ENCODE measurements at regions not wholly inside any gene's neighbourhood (a gene's known extent, or its start where the extent isn't known, plus 50 kb on each side); places are given as distances from the start of the nearest gene placed in this dataset.

DNA sequence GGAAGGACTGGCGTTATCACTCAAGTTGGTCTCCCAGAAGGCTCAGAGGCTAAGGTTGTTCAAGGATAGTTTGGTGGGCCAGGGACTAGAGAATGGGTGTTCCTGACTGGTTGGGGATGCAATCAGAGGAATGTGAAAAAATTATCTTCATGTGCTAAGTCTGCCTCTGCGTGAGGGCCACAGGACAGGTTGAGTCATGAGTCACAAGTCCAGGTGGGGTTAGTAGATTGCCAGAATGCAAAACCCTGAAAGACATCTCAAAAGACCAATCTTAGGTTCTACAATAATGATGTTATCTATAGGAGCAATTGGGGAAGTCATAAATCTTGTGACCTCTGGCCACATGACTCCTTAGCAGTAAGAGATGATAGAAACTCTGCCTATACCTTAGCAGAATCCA, 220.1 kb upstream of the EEA1 start:
- TF ChIP-seq, protein P1, sequence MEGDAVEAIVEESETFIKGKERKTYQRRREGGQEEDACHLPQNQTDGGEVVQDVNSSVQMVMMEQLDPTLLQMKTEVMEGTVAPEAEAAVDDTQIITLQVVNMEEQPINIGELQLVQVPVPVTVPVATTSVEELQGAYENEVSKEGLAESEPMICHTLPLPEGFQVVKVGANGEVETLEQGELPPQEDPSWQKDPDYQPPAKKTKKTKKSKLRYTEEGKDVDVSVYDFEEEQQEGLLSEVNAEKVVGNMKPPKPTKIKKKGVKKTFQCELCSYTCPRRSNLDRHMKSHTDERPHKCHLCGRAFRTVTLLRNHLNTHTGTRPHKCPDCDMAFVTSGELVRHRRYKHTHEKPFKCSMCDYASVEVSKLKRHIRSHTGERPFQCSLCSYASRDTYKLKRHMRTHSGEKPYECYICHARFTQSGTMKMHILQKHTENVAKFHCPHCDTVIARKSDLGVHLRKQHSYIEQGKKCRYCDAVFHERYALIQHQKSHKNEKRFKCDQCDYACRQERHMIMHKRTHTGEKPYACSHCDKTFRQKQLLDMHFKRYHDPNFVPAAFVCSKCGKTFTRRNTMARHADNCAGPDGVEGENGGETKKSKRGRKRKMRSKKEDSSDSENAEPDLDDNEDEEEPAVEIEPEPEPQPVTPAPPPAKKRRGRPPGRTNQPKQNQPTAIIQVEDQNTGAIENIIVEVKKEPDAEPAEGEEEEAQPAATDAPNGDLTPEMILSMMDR (IDR thresholded peaks at IDR 0.05; ENCODE audit: low read depth, low read length, missing control alignments) = no peak
- DNase-seq (ENCODE audit: extremely low read depth, low read depth) = no peak
- H3K4me3 ChIP-seq (replicated peaks; ENCODE audit: low read depth, low read length) = no peak overlapping the region

DNA sequence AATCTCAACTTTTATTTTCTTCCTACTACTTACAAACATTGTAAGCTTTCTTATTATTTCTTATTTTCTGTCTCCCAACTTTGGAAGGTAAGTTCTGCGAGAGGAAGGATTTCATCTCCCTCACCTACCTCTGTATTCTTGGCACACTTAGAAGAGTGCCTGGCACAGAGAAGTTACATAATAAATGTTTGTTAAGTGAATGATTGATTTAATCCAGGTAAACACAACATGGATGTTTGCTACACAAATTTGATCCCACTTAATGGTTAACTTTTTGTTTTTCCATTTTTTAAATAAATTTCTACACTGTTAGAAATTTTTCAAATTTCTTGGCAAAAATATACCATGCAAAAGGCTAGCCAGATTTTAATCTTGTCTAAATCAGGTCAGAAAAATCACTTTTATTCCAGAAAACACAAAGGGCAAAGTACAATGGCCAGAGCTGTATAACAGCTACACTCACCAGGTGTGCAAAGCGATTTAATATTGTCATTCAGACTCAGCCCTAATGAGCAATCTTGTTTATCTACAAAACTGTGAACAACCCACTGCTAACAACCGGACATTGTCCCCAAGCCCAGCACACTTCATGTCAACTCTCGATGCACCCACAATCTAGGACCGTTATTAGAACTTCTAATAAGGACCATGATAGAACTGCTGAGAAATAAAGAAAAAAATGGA, 222.1 kb upstream of the EEA1 start:
- TF ChIP-seq, protein P1 (IDR thresholded peaks at IDR 0.05; ENCODE audit: low read depth, low read length, missing control alignments) = no peak
- no peak overlapping the region for H3K4me3 ChIP-seq (replicated peaks; ENCODE audit: low read depth, low read length)
- no peak for DNase-seq (ENCODE audit: extremely low read depth, low read depth)

DNA sequence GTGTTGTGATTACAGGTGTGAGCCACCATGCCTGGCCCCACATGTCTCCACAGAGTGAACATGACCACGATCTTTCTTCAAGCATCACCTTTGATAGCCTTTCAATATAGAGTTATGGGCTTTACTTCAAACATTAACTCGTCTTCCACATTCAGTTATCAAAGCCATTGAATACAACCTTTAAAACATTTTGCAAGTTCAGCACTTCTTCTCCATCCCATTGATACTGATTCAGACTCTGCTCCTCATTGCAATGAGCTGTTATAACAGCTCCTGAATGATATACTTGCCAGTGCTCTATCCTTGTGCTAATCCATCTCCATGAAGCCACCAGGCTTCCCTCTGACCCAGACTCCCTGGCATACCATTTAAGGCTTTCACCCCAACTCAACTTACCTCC, 223.5 kb upstream of the EEA1 start:
- no peak overlapping the region for H3K4me3 ChIP-seq (replicated peaks; ENCODE audit: low read depth, low read length)
- no peak for DNase-seq (ENCODE audit: extremely low read depth, low read depth)
- TF ChIP-seq, protein P1 (IDR thresholded peaks at IDR 0.05; ENCODE audit: low read depth, low read length, missing control alignments) = no peak

DNA sequence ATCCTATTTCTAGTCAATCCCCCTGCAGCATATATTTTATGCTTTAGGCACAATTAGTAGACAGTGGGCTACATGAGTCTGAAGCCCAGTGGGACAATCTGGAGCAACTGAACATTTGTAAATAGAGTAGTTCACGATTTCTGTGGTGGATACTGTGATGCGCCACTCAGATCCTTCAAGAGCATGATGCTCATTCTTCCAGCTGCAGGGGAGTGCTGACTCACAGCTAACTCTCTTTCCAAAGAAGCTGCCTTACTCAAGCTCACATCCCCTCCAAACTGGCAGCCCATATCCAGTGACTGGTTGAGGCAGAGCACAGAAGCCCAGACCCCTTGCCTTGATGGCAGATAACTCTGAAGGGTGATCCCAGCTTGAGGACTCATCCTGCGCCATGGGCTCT, 224.2 kb upstream of the EEA1 start:
- no peak for DNase-seq (ENCODE audit: extremely low read depth, low read depth)
- TF ChIP-seq, protein P1 (IDR thresholded peaks at IDR 0.05; ENCODE audit: low read depth, low read length, missing control alignments) = no peak
- H3K4me3 ChIP-seq (replicated peaks; ENCODE audit: low read depth, low read length) = no peak overlapping the region

DNA sequence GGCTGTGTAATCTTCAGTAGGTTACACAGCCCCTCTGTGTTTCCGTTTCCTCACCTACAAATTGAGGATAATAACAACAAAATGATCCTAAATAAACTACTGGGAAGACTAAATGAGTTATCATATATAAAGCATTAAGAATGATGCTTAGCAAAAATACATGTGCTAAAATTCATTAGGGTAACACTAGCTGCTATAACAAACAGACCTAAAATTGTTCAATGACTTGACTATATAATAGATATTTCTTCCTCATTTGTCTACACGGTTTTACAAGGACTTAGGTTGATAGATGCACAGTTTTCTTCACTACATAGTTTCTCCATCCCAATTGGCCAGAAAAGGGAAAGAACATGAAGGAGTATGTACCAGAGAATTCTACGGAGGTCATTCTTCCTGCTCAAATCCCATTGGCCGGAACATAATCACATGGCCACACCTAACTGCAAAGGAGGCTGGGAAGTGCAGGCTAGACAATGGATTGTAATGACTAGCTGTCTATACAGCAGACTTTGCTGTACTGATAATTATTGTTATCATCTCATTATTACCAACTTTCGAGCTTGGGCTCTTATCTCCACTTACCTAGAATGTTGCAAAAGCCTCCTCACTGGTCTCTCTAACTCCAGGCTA, 223.5 kb upstream of the NUDT4 start:
- TF ChIP-seq, protein P1 (IDR thresholded peaks at IDR 0.05; ENCODE audit: low read depth, low read length, missing control alignments) = no peak
- H3K4me3 ChIP-seq (replicated peaks; ENCODE audit: low read depth, low read length) = no peak overlapping the region
- DNase-seq (ENCODE audit: extremely low read depth, low read depth) = no peak

DNA sequence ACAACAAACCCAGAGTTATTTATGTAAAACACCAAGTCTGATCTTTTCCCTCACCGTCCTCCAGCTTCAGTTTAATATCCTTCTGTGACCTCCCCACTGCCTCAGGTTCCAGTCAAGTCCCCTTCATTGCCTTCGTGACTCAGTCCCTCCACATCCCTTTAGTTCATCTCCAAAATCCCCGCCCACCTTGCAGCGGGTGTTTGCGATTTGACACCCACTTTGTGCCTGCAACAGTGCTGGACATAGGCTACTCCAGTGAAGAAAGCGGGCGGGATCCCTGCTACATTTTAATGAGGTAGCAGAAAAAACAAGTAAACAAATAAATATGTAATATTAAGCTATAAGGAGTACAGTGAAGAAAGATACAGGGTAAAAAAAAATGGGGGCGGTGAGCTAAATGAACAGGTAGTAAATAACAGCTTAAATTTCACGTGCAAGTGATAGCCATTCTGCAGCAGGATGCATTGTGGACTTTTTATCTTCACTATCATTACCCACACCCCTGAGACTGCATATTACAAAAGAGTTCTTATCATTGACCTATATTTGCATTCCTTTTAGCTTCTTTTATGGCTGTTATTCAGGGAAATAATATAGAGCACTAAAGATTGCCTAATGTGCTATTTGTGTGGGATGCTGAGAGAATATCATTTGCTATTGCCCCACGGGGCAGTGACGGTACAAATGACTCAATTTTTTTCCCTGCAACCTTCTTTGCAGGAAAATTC, 222.8 kb upstream of the NUDT4 start:
- no peak for DNase-seq (ENCODE audit: extremely low read depth, low read depth)
- TF ChIP-seq, protein P1 (IDR thresholded peaks at IDR 0.05; ENCODE audit: low read depth, low read length, missing control alignments) = no peak
- no peak overlapping the region for H3K4me3 ChIP-seq (replicated peaks; ENCODE audit: low read depth, low read length)

Data from HFF-Myc (cell line).